IMR-90 (cell line): ENCODE measurements at regions not wholly inside any gene's neighbourhood (a gene's known extent, or its start where the extent isn't known, plus 50 kb on each side); places are given as distances from the start of the nearest gene placed in this dataset.
A peak's percentile ranks its signal among the peaks of the same experiment; 100 is the strongest.

Source experiments
- ATAC-seq: fragments of 200-7000 bp; cut with Tn5 transposase; 2 replicates; pipeline ENCODE4 v1.9.1; 2020; ENCODE audit warnings: low read depth, mild to moderate bottlenecking, moderate library complexity
- BruUV-seq: library from RNA; stranded (reverse); fragments of 400-500 nt; replicated peaks from 2 replicates; lab custom pipeline; 2021; lab: Mats Ljungman, UMichigan
- CTCF ChIA-PET: fragments of 300-600 bp; formaldehyde crosslinking; extraction: SDS; loops from one replicate; lab custom pipeline; 2021; ENCODE audit warnings: antibody characterized with exemption; lab: Yijun Ruan, JAX
- POLR2A ChIA-PET: fragments of 300-600 bp; sonication (Branson Sonifier 250); formaldehyde crosslinking; loops from one replicate; lab custom pipeline; 2022; ENCODE audit warnings: antibody characterized with exemption; ENCODE audit not compliant: unreplicated experiment; lab: Charles Lee
- DNase-seq: peaks from one replicate; pipeline ENCODE4 v3.0.0; 2013
- H2AFZ ChIP-seq: replicated peaks from 2 replicates; pipeline ENCODE3; 2013; ENCODE audit warnings: low read length, mild to moderate bottlenecking; ENCODE audit not compliant: poor library complexity
- H2AK5ac ChIP-seq: 2 replicates; pipeline ENCODE4 v1.6.1; 2013; ENCODE audit warnings: low read depth, low read length, inconsistent platforms
- H2AK9ac ChIP-seq: replicated peaks from 2 replicates; pipeline ENCODE3; 2013; ENCODE audit warnings: mild to moderate bottlenecking, low read depth, low read length, moderate library complexity; ENCODE audit not compliant: poor library complexity
- H2BK120ac ChIP-seq: 2 replicates; pipeline ENCODE4 v1.6.1; 2013; ENCODE audit warnings: low read depth, low read length, inconsistent platforms
- H2BK15ac ChIP-seq: 3 replicates; pipeline ENCODE4 v1.6.1; 2013; ENCODE audit warnings: low read depth, low read length, inconsistent platforms
- H2BK20ac ChIP-seq: 2 replicates; pipeline ENCODE4 v1.6.1; 2013; ENCODE audit warnings: low read depth, mild to moderate bottlenecking, inconsistent platforms, low read length, moderate library complexity
- H2BK5ac ChIP-seq: 2 replicates; pipeline ENCODE4 v1.6.1; 2013; ENCODE audit warnings: mild to moderate bottlenecking, low read depth, low read length, inconsistent platforms; ENCODE audit not compliant: poor library complexity, severe bottlenecking
- H3K14ac ChIP-seq: replicated peaks from 2 replicates; pipeline ENCODE4 v1.6.1; 2013; ENCODE audit warnings: low read depth, low read length, inconsistent platforms
- H3K18ac ChIP-seq: 2 replicates; pipeline ENCODE4 v1.6.1; 2013; ENCODE audit warnings: low read depth, low read length, control low read depth
- H3K23ac ChIP-seq: 2 replicates; pipeline ENCODE4 v1.6.1; 2013; ENCODE audit warnings: low read depth, low read length, inconsistent platforms
- H3K27ac ChIP-seq: 2 replicates; pipeline ENCODE4 v1.5.1; 2013; ENCODE audit warnings: mild to moderate bottlenecking, control low read depth, low read length; ENCODE audit not compliant: insufficient read depth
- H3K27me3 ChIP-seq: 2 replicates; pipeline ENCODE4 v1.6.1; 2013; ENCODE audit warnings: low read length; ENCODE audit not compliant: control insufficient read depth, insufficient read depth
- H3K36me3 ChIP-seq: 2 replicates; pipeline ENCODE4 v1.6.1; 2013; ENCODE audit warnings: low read length, mixed read lengths; ENCODE audit not compliant: control insufficient read depth, insufficient read depth
- H3K4ac ChIP-seq: 2 replicates; pipeline ENCODE4 v1.6.1; 2013; ENCODE audit warnings: low read depth, low read length, inconsistent platforms
- H3K4me1 ChIP-seq: 2 replicates; pipeline ENCODE4 v1.6.1; 2013; ENCODE audit warnings: low read length, mixed read lengths; ENCODE audit not compliant: control insufficient read depth, insufficient read depth
- H3K4me2 ChIP-seq: 2 replicates; pipeline ENCODE4 v1.6.1; 2013; ENCODE audit warnings: low read depth, mild to moderate bottlenecking, control low read depth, low read length, moderate library complexity
- H3K4me3 ChIP-seq: 2 replicates; pipeline ENCODE4 v1.5.1; 2013; ENCODE audit warnings: low read depth, mild to moderate bottlenecking, control low read depth, low read length, moderate library complexity; ENCODE audit not compliant: insufficient read depth
- H3K56ac ChIP-seq: 2 replicates; pipeline ENCODE4 v1.6.1; 2013; ENCODE audit warnings: low read length, inconsistent platforms; ENCODE audit not compliant: insufficient read depth; ENCODE audit errors: extremely low read depth
- H3K79me1 ChIP-seq, 2 experiments: 2 replicates each; pipeline ENCODE4 v1.6.1; 2013; ENCODE audit warnings: low read length in 2 of 2, inconsistent platforms in 1 of 2, low read depth in 1 of 2
- H3K9ac ChIP-seq: 2 replicates; pipeline ENCODE4 v1.6.1; 2013; ENCODE audit warnings: low read depth, low read length, control low read depth
- H3K9me1 ChIP-seq: 2 replicates; pipeline ENCODE4 v1.6.1; 2013; ENCODE audit warnings: low read length, inconsistent platforms; ENCODE audit not compliant: insufficient read depth
- H3K9me3 ChIP-seq: 2 replicates; pipeline ENCODE4 v1.6.1; 2013; ENCODE audit warnings: low read length; ENCODE audit not compliant: control insufficient read depth, insufficient read depth
- H4K20me1 ChIP-seq: 2 replicates; pipeline ENCODE4 v1.6.1; 2013; ENCODE audit warnings: low read length, inconsistent platforms; ENCODE audit not compliant: insufficient read depth
- H4K5ac ChIP-seq: 2 replicates; pipeline ENCODE4 v1.6.1; 2013; ENCODE audit warnings: mild to moderate bottlenecking, low read depth, low read length, control low read depth
- H4K8ac ChIP-seq, 2 experiments: 2 replicates each; pipeline ENCODE4 v1.6.1; 2013; ENCODE audit warnings: low read depth in 2 of 2, low read length in 2 of 2, control low read depth in 1 of 2, inconsistent platforms in 1 of 2
- H4K91ac ChIP-seq: 2 replicates; pipeline ENCODE4 v1.6.1; 2013; ENCODE audit warnings: low read depth, low read length, inconsistent platforms; ENCODE audit not compliant: insufficient read depth
- BHLHE40 ChIP-seq: fragments of 150-350 bp; IDR thresholded peaks from 2 replicates; pipeline ENCODE4 v1.6.1; 2016; ENCODE audit warnings: mild to moderate bottlenecking, low read depth, low read length
- CEBPB ChIP-seq: IDR thresholded peaks from 2 replicates; pipeline ENCODE4 v1.6.1; 2012; ENCODE audit warnings: low read depth, low read length, improper control_type of control experiment
- CHD1 ChIP-seq: IDR thresholded peaks from 2 replicates; pipeline ENCODE4 v1.6.1; 2012; ENCODE audit warnings: low read depth, low read length, improper control_type of control experiment
- CTCF ChIP-seq: conservative IDR thresholded peaks from 2 replicates; pipeline ENCODE4 v1.5.1; 2012; ENCODE audit warnings: mild to moderate bottlenecking, low read depth, low read length, improper control_type of control experiment
- ELK1 ChIP-seq: fragments of 150-350 bp; IDR thresholded peaks from 2 replicates; pipeline ENCODE4 v1.6.1; 2016; ENCODE audit warnings: low read depth, mild to moderate bottlenecking, low read length, moderate library complexity, borderline replicate concordance
- FOS ChIP-seq: fragments of 150-350 bp; IDR thresholded peaks from 2 replicates; pipeline ENCODE4 v1.6.1; 2016; ENCODE audit warnings: low read depth, low read length
- MAFK ChIP-seq: IDR thresholded peaks from 2 replicates; pipeline ENCODE4 v1.6.1; 2012; ENCODE audit warnings: low read depth, low read length, improper control_type of control experiment
- MAZ ChIP-seq: IDR thresholded peaks from 2 replicates; pipeline ENCODE4 v1.6.1; 2012; ENCODE audit warnings: low read depth, mild to moderate bottlenecking, low read length, improper control_type of control experiment, moderate library complexity, borderline replicate concordance
- MXI1 ChIP-seq: IDR thresholded peaks from 2 replicates; pipeline ENCODE4 v1.6.1; 2012; ENCODE audit warnings: low read depth, mild to moderate bottlenecking, low read length, moderate library complexity, borderline replicate concordance
- NFE2L2 ChIP-seq: fragments of 150-350 bp; IDR thresholded peaks from 2 replicates; pipeline ENCODE4 v1.6.1; 2016; ENCODE audit warnings: low read depth, mild to moderate bottlenecking, low read length
- POLR2A ChIP-seq: IDR thresholded peaks from 2 replicates; pipeline ENCODE4 v1.6.1; 2012; ENCODE audit warnings: mild to moderate bottlenecking, low read depth, low read length
- RAD21 ChIP-seq: IDR thresholded peaks from 2 replicates; pipeline ENCODE4 v1.6.1; 2012; ENCODE audit warnings: low read length, improper control_type of control experiment
- RCOR1 ChIP-seq: IDR thresholded peaks from 2 replicates; pipeline ENCODE4 v1.6.1; 2012; ENCODE audit warnings: mild to moderate bottlenecking, low read length, improper control_type of control experiment; ENCODE audit not compliant: insufficient replicate concordance
- RFX5 ChIP-seq: IDR thresholded peaks from 2 replicates; pipeline ENCODE4 v1.8.0; 2012; ENCODE audit warnings: low read depth, mild to moderate bottlenecking, low read length, moderate library complexity
- SMC3 ChIP-seq: fragments of 150-350 bp; IDR thresholded peaks from 2 replicates; pipeline ENCODE4 v1.6.1; 2016; ENCODE audit warnings: low read depth, mild to moderate bottlenecking, antibody characterized with exemption, low read length, moderate library complexity
- USF2 ChIP-seq: fragments of 150-350 bp; IDR thresholded peaks from 2 replicates; pipeline ENCODE4 v1.6.1; 2017; ENCODE audit warnings: mild to moderate bottlenecking, antibody characterized with exemption, low read length, low read depth
- WGBS, 2 experiments: methylation state at CpG; one replicate each; pipeline versions ENCODE4 v1.1.5 to v1.1.7; 2013; ENCODE audit warnings: missing lambda C conversion rate in 2 of 2; ENCODE audit not compliant: insufficient read length in 1 of 2; ENCODE audit errors: extremely low coverage in 2 of 2; 5-methylcytosine and 5-hydroxymethylcytosine counted together
- dilution Hi-C: fragments of 300-500 bp; cut with HindIII; formaldehyde crosslinking; loops from one replicate; pipeline ENCODE4 v1.14.3; 2018; ENCODE audit warnings: low sequenced_read_pairs; ENCODE audit not compliant: unreplicated experiment
- in situ Hi-C: fragments of 300-500 bp; cut with MboI; formaldehyde crosslinking; loops from 3 replicates; pipeline ENCODE4 v1.14.3; 2019; ENCODE audit warnings: low sequenced_read_pairs, inconsistent platforms, mixed read lengths
- intact Hi-C: fragments of 100-400 bp; cut with micrococcal nuclease; formaldehyde crosslinking; loops from 2 replicates; pipeline ENCODE4 v1.10.0; 2022

GRCh38 chr3:102038477-102039142, 189.3 kb downstream of the NFKBIZ start:
- H3K79me1 ChIP-seq = no peaks in the 10 kb centered on the region
- ATAC-seq (no peak), DNase-seq (no peak)
- no peaks in the 10 kb centered on the region for H3K36me3 ChIP-seq
- H3K4me2 ChIP-seq = no peak overlapping the region
- peak overlapping the region; percentile 3; the same call in 1 of the 2 replicates for H2BK120ac ChIP-seq
- no peaks in the 10 kb centered on the region for H4K20me1 ChIP-seq
- intact Hi-C loops (no loop called here), in situ Hi-C loops (no loop called here), dilution Hi-C loops (no loop called here)
- H3K9ac ChIP-seq = no peak overlapping the region
- no peaks in the 10 kb centered on the region for H3K9me1 ChIP-seq
- no peak overlapping the region for H4K91ac ChIP-seq
- peak overlapping the region; percentile 51; the same call in 1 of the 2 replicates for H4K5ac ChIP-seq
- ChIA-PET POLR2A (no interaction called here), CTCF (no interaction called here)
- no peak overlapping the region for H3K56ac ChIP-seq
- H2BK20ac ChIP-seq = no peak overlapping the region; the same call in 1 of the 2 replicates
- H3K18ac ChIP-seq = peak overlapping the region; percentile 91
- no peak overlapping the region for H3K4ac ChIP-seq
- no peak overlapping the region for H3K23ac ChIP-seq
- no peak overlapping the region for H2AFZ ChIP-seq
- peaks cover 2% of the 10 kb centered on the region; the same call in 1 of the 2 replicates for H3K4me1 ChIP-seq
- no peak for TF ChIP-seq USF2
- no peak for TF ChIP-seq MXI1
- TF ChIP-seq MAFK = no peak
- TF ChIP-seq CTCF = no peak
- TF ChIP-seq BHLHE40 = no peak
- no peak for TF ChIP-seq SMC3
- no peak for TF ChIP-seq RAD21
- TF ChIP-seq POLR2A = no peak
- TF ChIP-seq FOS = no peak
- TF ChIP-seq CHD1 = no peak
- no peak for TF ChIP-seq NFE2L2
- TF ChIP-seq CEBPB = no peak
- TF ChIP-seq RCOR1 = no peak
- TF ChIP-seq RFX5 = no peak
- no peak for TF ChIP-seq MAZ
- TF ChIP-seq ELK1 = no peak
- BruUV-seq = no TSS peak
- H4K8ac ChIP-seq = no peak overlapping the region
- no peak overlapping the region for H2BK15ac ChIP-seq
- H3K14ac ChIP-seq = no peak overlapping the region
- no peak overlapping the region for H3K27ac ChIP-seq
- H2AK9ac ChIP-seq = no peak overlapping the region
- H2BK5ac ChIP-seq = no peak overlapping the region
- H3K27me3 ChIP-seq = no peaks in the 10 kb centered on the region
- no peak overlapping the region for H2AK5ac ChIP-seq
- no CpG with 5 or more reads among the region's 3 CpGs for WGBS, 2 experiments
- H3K9me3 ChIP-seq = peaks cover 2% of the 10 kb centered on the region; the same call in 1 of the 2 replicates
- no peak overlapping the region for H3K4me3 ChIP-seq
